Activated T-cell treated with anti-CD3 and anti-CD28 coated beads, Interleukin-2, amount 50 U/mL, for 72 hours (primary cell): ENCODE measurements at regions not wholly inside any gene's neighbourhood (a gene's known extent, or its start where the extent isn't known, plus 50 kb on each side); places are given as distances from the start of the nearest gene placed in this dataset.
A peak's percentile ranks its signal among the peaks of the same experiment; 100 is the strongest.

ENCODE experiments used
- ATAC-seq, 2 donors: fragments of 150-1000 bp; cut with Tn5 transposase; replicated peaks in 1 of 2; 2 replicates each; pipeline ENCODE4 v1.10.0; 2021; ENCODE audit warnings: moderate library complexity in 2 of 2, mild to moderate bottlenecking in 1 of 2
- DNase-seq, 2 donors: peaks; one replicate each; pipeline ENCODE4 v3.0.0; 2021 to 2022; ENCODE audit warnings: mixed read lengths in 1 of 2
- H3K27ac Mint-ChIP-seq: one replicate; pipeline ENCODE4 v1.8.0; 2022; ENCODE audit warnings: mild to moderate bottlenecking, moderate library complexity, mixed read lengths
- H3K27me3 Mint-ChIP-seq: one replicate; pipeline ENCODE4 v1.8.0; 2022; ENCODE audit warnings: low read depth, mixed read lengths
- H3K36me3 Mint-ChIP-seq, 2 donors: one replicate each; pipeline ENCODE4 v1.8.0; 2022; ENCODE audit warnings: mixed read lengths in 2 of 2, mild to moderate bottlenecking in 1 of 2; ENCODE audit not compliant: insufficient read depth in 2 of 2
- H3K4me1 Mint-ChIP-seq: one replicate; pipeline ENCODE4 v1.8.0; 2022; ENCODE audit warnings: low read depth, mixed read lengths
- H3K4me3 Mint-ChIP-seq, 2 donors: one replicate each; pipeline ENCODE4 v1.8.0; 2022; ENCODE audit warnings: mild to moderate bottlenecking in 2 of 2, mixed read lengths in 2 of 2, moderate library complexity in 2 of 2
- H3K9me3 Mint-ChIP-seq, 2 donors: one replicate each; pipeline ENCODE4 v1.8.0; 2022; ENCODE audit warnings: mixed read lengths in 2 of 2

DNA sequence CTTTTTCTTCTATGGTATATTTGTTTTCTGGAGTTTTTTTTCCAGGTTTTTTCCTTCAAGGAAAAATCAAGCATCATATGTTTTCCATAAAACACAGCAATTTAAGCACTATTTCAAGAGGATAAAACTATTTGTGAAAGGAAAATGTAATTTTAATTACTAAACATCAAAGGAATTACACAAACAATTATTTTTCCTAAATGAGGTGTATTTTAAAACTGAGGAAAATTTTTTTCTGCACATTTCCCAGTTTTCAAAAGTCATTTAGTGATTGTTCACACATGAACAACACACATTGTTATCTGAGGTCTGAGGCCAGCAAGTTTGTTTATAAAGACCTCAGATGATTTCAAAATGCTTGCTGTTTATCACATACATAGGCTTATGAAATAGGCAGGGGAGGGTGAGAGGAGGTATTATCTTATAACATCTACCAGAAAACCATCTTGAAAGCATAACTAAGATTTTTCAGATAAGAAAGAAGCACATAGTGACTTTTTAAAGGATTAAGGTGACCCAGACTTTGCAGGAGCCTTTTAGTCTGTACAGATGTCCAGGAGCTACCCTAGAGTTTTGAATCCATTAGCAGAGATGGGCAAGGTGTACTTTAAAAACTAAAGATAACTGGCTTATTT is 381.6 kb downstream of the GJA1 start:
- ATAC-seq: no peak
- Mint-ChIP-seq H3K4me1 (no peaks in the 10 kb centered on the region), H3K27ac (no peak overlapping the region), H3K27me3 (peaks cover 5% of the 10 kb centered on the region), H3K4me3 (no peak overlapping the region), H3K36me3 (peaks cover 1 to 9% of the 10 kb centered on the region in 2 donors), H3K9me3 (peaks cover 8 to 13% of the 10 kb centered on the region in 2 donors)
- no peak for DNase-seq

DNA sequence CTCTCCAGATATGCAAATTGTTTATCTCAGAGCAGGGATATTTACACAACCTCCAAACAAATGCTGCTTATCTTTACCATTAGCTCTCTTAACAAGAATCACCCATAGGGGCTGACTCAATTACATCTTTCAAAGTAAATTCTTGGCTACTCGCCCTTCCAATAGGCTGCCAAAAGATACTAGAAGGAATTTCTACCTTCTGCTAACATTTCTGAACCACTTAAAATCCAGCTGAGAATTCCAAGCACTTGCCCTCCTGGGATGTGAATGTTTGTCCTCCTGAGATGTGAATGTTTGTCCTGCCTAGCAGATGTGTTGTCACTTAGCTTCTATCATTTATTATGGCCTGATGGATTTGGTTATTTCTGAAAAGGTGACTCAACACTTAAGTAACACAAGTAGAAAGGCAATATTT is 388.0 kb downstream of the GJA1 start:
- Mint-ChIP-seq H3K4me1 (no peaks in the 10 kb centered on the region), H3K27me3 (peaks cover 6% of the 10 kb centered on the region), H3K36me3 (peaks cover 2 to 11% of the 10 kb centered on the region in 2 donors), H3K4me3 (no peak overlapping the region), H3K27ac (no peak overlapping the region), H3K9me3 (peaks cover 8 to 15% of the 10 kb centered on the region in 2 donors)
- ATAC-seq: no peak
- no peak for DNase-seq

DNA sequence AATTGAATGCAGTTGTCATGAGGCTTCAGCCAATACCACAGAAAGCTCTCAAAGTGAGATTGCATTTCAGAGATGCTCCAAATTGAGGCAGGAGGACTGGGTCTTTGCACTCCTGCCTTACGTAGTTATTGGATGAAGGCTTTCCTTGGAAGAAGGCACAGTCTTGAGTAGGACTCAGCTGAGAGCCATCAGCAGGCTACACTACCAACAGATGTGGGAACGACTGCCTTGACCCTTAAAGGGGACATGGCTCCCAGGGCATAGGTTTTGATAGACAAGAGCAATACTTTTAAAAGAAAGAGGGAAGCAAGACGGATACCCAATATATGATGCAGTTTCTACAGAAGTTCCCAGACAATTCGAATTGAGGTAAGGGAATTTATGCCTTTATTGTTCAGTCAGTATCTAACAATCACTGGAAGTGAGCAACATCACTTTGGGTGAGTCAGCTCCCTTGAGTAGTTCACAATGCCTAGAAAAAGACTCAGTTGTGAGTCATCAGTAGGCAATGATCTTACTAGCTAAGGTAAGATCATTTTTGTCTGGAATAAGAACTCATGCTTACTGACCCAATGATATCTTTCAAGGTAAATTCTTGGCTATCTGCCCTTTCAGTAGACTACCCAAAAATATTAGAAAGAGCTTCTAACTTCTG is 390.8 kb downstream of the GJA1 start:
- H3K4me3 Mint-ChIP-seq: no peak overlapping the region

DNA sequence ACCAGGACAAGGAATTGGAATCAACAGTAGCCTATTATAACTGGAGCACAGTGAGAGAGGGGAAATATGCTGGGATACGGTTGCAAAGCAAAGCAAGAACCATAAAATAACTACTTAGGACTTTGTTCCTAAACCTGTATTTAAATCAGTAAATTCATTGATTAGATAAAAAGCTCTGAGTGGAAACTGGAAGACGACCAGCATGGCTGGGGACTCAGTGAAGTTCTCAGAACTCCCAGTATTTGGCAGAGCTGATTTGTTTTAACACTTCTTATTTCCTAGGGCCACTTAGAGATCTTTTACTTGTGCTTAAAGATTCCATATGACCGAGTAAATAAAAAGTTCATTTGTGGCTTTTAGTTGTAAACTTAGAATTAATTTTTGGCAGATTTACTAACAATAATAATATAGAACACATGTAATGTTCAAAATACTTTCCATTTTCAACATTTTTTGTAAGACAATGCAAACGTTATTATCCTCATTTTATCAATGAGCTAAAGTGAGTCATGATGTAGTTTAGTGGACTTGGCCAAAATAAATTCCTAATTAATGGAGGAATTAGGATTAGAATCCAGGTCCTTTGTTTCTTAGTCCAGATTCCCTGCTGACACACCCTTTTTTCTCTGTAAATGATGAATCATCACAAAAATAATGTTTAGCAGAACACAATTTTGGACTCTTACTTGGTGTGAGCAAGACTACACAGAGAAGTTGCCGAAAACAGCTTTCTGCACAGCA is 392.9 kb downstream of the GJA1 start:
- Mint-ChIP-seq H3K4me1 (no peaks in the 10 kb centered on the region), H3K9me3 (peaks cover 0 to 2% of the 10 kb centered on the region in 2 donors), H3K36me3 (no peaks in the 10 kb centered on the region), H3K27ac (no peak overlapping the region), H3K4me3 (no peak overlapping the region), H3K27me3 (no peaks in the 10 kb centered on the region)
- ATAC-seq: no peak
- DNase-seq: no peak

More for the DNA sequence above, 390.8 kb downstream of the GJA1 start:
- Mint-ChIP-seq H3K9me3 (peaks cover 2 to 6% of the 10 kb centered on the region in 2 donors), H3K36me3 (peaks cover 2 to 3% of the 10 kb centered on the region in 2 donors), H3K27me3 (peaks cover 6% of the 10 kb centered on the region), H3K27ac (no peak overlapping the region), H3K4me1 (no peaks in the 10 kb centered on the region)
- peak in 1 of 2 donors; percentile 1 for DNase-seq
- ATAC-seq: peak; percentile 71 to 81

DNA sequence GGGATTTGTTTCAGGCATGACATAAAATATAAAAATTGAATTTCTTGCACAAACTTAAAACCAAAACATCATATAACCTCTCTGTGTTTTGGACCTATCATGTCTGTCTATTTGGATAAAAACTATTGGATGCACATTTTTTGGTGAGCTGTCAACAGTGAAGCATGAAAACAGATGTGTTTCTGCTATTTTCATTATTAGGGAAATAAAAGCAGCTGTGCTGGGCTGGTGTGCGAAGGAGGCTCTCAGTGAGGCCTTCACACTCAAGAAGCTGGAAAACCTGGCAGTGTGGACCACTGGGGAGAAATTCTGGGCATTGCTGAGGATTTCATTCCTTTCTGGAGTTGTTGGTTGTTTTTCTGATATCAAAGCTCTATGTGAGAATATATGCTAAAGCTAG is 395.3 kb downstream of the GJA1 start:
- no peak for DNase-seq
- Mint-ChIP-seq H3K36me3 (no peaks in the 10 kb centered on the region), H3K4me3 (no peak overlapping the region), H3K27me3 (no peaks in the 10 kb centered on the region), H3K9me3 (peaks cover 0 to 5% of the 10 kb centered on the region in 2 donors), H3K27ac (no peak overlapping the region), H3K4me1 (no peaks in the 10 kb centered on the region)
- no peak for ATAC-seq

DNA sequence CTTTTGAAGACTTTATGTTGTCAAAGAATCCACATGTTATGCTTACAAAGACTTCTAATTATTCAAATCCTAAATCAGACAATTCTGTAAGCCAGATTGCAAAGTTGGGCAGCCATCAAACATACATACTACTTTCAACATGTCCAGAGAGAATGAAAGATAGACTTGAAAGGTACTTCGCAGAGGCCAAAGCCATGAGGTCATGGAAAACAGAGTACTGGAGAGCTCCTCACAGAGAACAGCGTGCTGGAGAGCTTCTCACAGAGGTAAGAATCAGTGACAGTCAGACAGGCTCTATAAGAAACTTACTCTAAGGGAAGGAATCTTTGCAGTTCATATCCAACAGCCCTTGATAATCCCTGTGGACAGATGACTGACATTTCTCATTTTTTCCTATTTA is 400.2 kb downstream of the GJA1 start:
- Mint-ChIP-seq H3K4me3 (no peak overlapping the region), H3K27ac (no peak overlapping the region), H3K27me3 (no peaks in the 10 kb centered on the region), H3K4me1 (peaks cover 12% of the 10 kb centered on the region), H3K9me3 (peaks cover 0 to 2% of the 10 kb centered on the region in 2 donors), H3K36me3 (no peaks in the 10 kb centered on the region)
- DNase-seq: no peak
- no peak for ATAC-seq

DNA sequence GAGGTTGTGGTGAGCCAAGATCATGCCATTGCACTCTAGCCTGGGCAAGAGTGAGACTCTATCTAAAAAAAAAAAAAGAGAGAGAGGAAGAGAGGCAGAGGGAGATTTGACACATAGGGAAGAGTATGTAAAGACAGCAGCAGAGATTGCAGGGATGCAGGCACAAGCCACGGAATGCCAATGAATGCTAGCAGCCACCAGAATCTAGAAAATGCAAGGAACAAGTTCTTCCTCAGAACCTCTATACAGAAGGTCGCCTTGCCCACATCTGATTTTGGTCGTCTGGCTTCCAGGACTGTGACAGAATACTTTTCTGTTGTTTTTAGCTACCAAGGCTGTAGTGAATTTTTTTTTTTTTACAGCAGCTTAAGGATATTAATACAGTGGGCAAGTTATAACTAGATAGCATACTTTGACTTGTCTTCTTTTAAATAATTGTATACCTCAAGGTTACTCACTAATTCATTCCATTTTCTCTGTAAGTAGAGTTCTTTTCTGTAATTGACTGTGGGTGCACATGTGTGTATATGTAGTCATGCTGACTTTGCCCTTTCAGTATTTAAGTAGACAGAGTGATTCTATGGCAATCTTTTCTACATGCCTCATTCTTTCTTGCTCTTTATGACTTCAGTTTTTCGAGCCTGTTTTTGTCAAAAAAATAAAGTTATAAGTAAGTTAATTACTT is 402.2 kb downstream of the GJA1 start:
- H3K27ac Mint-ChIP-seq: no peak overlapping the region
- H3K4me3 Mint-ChIP-seq: no peak overlapping the region
- no peak for DNase-seq
- peaks cover 12% of the 10 kb centered on the region for H3K4me1 Mint-ChIP-seq
- no peaks in the 10 kb centered on the region for H3K27me3 Mint-ChIP-seq
- no peaks in the 10 kb centered on the region for H3K36me3 Mint-ChIP-seq
- no peak for ATAC-seq
- peaks cover 0 to 2% of the 10 kb centered on the region in 2 donors for H3K9me3 Mint-ChIP-seq

DNA sequence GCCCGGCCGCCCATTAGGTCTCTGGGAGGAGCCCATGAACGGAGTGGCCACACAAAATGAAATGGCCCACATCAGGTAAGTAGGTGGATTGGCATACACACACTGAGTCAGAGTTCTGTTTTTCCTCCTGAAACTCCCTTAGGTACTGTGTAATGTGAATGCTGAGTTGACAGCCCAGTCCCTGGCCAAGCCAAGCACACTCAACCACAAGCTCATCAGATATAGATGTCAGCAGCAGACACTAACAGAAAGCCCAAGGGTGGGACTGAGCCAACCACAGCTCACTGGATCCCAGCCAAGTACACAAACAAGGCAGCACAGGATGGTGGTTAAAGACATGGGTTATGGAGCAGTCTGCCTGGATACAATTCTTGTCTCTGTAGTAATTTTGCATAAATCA is 403.4 kb downstream of the GJA1 start:
- peaks cover 12% of the 10 kb centered on the region for H3K4me1 Mint-ChIP-seq
- peaks cover 0 to 2% of the 10 kb centered on the region in 2 donors for H3K9me3 Mint-ChIP-seq
- no peak for DNase-seq
- no peaks in the 10 kb centered on the region for H3K36me3 Mint-ChIP-seq
- H3K4me3 Mint-ChIP-seq: no peak overlapping the region
- H3K27ac Mint-ChIP-seq: no peak overlapping the region
- peak in 1 of 2 donors; percentile 43 for ATAC-seq
- no peaks in the 10 kb centered on the region for H3K27me3 Mint-ChIP-seq

DNA sequence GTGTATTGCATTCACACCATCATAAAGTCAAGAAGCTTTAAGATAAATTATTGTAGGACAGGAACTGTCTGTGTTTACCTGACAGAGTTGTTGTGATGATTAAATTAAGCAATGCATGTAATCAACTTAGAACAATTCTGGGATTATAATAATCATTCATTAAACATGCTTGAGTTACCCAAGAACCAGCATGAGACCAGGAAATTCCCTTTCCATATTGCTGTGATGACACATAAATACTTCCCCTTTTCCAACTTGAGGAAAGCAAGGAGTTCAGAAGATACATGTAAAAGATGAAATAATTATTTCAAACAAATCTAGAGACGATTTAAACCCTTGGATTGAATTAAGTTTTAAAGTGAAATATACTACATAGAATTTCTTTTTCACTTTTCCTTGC is 404.4 kb downstream of the GJA1 start:
- ATAC-seq: no peak
- H3K27ac Mint-ChIP-seq: no peak overlapping the region
- no peak for DNase-seq
- H3K4me1 Mint-ChIP-seq: peaks cover 12% of the 10 kb centered on the region
- peaks cover 0 to 2% of the 10 kb centered on the region in 2 donors for H3K9me3 Mint-ChIP-seq
- no peaks in the 10 kb centered on the region for H3K36me3 Mint-ChIP-seq
- no peaks in the 10 kb centered on the region for H3K27me3 Mint-ChIP-seq
- H3K4me3 Mint-ChIP-seq: no peak overlapping the region

DNA sequence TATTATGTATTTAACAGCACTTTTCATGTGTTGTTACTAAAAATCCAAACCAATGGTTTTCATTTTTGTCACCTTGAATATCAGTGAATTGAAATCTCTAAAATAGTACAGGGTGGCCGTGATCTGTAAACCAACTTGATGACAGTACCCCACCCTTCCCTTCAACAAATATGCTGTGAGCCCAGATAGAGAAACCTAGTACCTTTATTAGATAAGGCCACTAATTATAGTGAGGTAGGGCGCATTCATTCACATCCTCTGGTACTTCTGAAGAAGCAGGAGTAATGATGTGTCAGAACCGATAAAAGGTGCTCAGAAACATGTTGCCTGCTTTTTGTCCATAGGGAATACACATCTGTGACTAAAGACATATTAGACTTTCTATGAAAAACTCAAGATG is 409.5 kb downstream of the GJA1 start:
- Mint-ChIP-seq H3K27me3 (no peaks in the 10 kb centered on the region), H3K4me1 (peaks cover 5% of the 10 kb centered on the region), H3K9me3 (no peaks in the 10 kb centered on the region), H3K4me3 (no peak overlapping the region), H3K36me3 (no peaks in the 10 kb centered on the region), H3K27ac (no peak overlapping the region)
- ATAC-seq (no peak), DNase-seq (no peak)

DNA sequence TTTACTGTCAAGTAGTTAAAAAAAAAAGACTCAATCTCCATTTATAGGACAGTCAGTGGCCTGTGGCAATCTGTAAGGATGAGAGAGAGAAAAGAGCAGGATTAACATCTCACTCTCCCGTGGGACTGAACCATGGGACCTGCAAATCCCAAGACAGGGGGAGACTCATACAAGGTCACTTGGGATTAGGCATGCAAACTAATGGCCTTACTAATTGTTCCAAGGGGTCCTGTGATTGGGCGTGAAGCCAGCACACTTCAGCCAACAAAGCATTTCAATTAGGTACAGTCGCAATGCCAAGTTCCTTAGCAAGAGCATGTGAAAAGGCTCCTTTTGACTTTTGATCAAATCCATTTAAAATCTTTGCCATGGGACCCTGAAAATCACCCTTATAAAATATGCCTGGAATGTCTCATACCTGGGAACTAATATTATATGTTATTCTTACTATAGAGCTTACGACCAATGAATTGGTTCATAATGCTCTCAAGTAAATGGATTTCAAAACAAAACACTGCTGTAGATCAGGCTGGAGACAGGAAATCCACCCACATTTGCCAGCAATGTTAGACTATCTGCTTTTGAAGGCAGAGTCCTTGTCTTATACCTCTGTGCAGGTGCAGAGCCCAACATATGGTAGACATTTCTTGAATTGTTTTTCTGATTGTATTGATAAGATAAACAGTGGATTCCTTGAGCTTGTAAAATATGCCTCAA is 412.5 kb downstream of the GJA1 start:
- H3K4me3 Mint-ChIP-seq: no peak overlapping the region
- no peak for DNase-seq
- no peaks in the 10 kb centered on the region for H3K27me3 Mint-ChIP-seq
- no peak overlapping the region for H3K27ac Mint-ChIP-seq
- no peak for ATAC-seq
- no peaks in the 10 kb centered on the region for H3K36me3 Mint-ChIP-seq
- H3K4me1 Mint-ChIP-seq: peaks cover 5% of the 10 kb centered on the region
- no peaks in the 10 kb centered on the region for H3K9me3 Mint-ChIP-seq

DNA sequence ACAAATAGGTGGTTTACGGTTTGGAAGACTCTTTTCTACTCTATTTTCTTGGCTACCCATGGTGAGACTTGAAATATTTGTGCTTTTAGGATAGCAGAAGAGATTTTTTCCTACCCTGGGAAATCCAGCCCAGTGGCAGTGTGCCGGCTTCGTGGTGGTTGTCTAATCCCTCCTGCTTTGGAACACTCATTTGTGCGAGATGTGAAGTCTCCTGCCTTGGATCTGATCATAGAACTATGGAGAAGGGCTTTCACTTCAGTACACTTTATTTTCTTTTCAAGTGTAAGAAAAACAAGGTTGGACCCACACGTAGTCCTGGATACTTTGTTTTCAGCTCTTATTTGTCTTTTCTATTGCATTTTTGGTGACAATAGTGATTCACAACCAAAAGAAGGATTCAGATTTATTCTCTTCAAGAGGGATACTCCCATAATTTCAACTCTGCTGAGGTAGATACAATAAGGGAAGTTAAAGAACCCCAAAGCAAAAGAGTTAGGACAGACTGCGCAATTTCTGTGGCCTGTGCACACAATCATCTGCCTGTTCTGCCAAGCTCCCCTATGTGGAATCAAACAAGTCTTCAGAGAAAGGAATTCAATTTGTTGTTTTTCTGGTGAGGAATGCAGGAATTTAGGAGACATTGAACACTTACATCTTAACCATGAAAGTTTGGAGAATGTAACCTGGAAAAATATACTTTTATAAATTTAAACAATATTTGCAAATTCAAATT is 413.2 kb downstream of the GJA1 start:
- Mint-ChIP-seq H3K9me3 (no peaks in the 10 kb centered on the region), H3K27me3 (no peaks in the 10 kb centered on the region), H3K4me1 (peaks cover 5% of the 10 kb centered on the region), H3K4me3 (no peak overlapping the region), H3K36me3 (no peaks in the 10 kb centered on the region), H3K27ac (no peak overlapping the region)
- DNase-seq (no peak), ATAC-seq (no peak)
